GM12878 (cell line): ENCODE measurements at regions not wholly inside any gene's neighbourhood (a gene's known extent, or its start where the extent isn't known, plus 50 kb on each side); places are given as distances from the start of the nearest gene placed in this dataset.

Source experiments
- ATAC-seq: fragments of 200-7000 bp; cut with Tn5 transposase; 3 replicates; pipeline ENCODE4 v1.9.1; 2020; ENCODE audit warnings: mild to moderate bottlenecking, moderate library complexity
- BruUV-seq: library from RNA; stranded (reverse); fragments of 400-500 nt; replicated peaks from 2 replicates; lab custom pipeline; 2021; lab: Mats Ljungman, UMichigan
- CTCF ChIA-PET: fragments of 300-600 bp; sonication (Branson Sonifier 250); formaldehyde crosslinking; extraction: SDS; loops from one replicate; lab custom pipeline; 2021; ENCODE audit warnings: inconsistent platforms; lab: Yijun Ruan, JAX
- POLR2A ChIA-PET: fragments of 350-600 bp; formaldehyde crosslinking; extraction: SDS; loops from one replicate; lab custom pipeline; 2021; ENCODE audit warnings: inconsistent platforms; lab: Charles Lee
- RAD21 ChIA-PET: fragments of 300-600 bp; sonication (Branson Sonifier 250); formaldehyde crosslinking; loops from one replicate; lab custom pipeline; 2023; ENCODE audit warnings: antibody characterized with exemption; ENCODE audit not compliant: unreplicated experiment; lab: Charles Lee
- SMC1A ChIA-PET: fragments of 300-600 bp; sonication (Branson Sonifier 250); formaldehyde crosslinking; loops from one replicate; lab custom pipeline; 2023; ENCODE audit not compliant: unreplicated experiment, uncharacterized antibody; lab: Charles Lee
- DNase-seq: peaks from one replicate; pipeline ENCODE4 v3.0.0-alpha.2; 2011; ENCODE audit warnings: low read depth, low spot score
- FAIRE-seq: peaks from 3 replicates; lab custom pipeline; 2011; peaks lifted over from hg19 to GRCh38; lab: Jason Lieb, UNC
- H2AFZ ChIP-seq: 2 replicates; pipeline ENCODE4 v1.6.0; 2011; ENCODE audit warnings: low read depth, low read length, control low read depth; ENCODE audit not compliant: control insufficient read depth
- H3K27ac ChIP-seq: 2 replicates; pipeline ENCODE4 v1.5.1; 2011; ENCODE audit warnings: control low read depth; ENCODE audit not compliant: control insufficient read depth, insufficient read depth
- H3K27me3 ChIP-seq, 2 experiments: replicated peaks in 1 of 2; 2 replicates each; pipeline versions ENCODE4 v1.6.0 to v1.6.1; 2011; ENCODE audit warnings: low read length in 1 of 2; ENCODE audit not compliant: control insufficient read depth in 2 of 2, insufficient read depth in 2 of 2
- H3K36me3 ChIP-seq, 2 experiments: 2 replicates each; pipeline ENCODE4 v1.5.1; 2011; ENCODE audit warnings: low read length in 1 of 2; ENCODE audit not compliant: control insufficient read depth in 2 of 2, insufficient read depth in 2 of 2
- H3K4me1 ChIP-seq: 2 replicates; pipeline ENCODE4 v1.6.1; 2011; ENCODE audit warnings: mild to moderate bottlenecking, low read length, moderate library complexity, mixed read lengths; ENCODE audit not compliant: control insufficient read depth, insufficient read depth
- H3K4me2 ChIP-seq: 2 replicates; pipeline ENCODE4 v1.6.0; 2011; ENCODE audit warnings: control low read depth; ENCODE audit not compliant: control insufficient read depth, insufficient read depth
- H3K4me3 ChIP-seq: fragments of 200-600 bp; sonication (generic); 2 replicates; pipeline ENCODE4 v1.5.1; 2016
- H3K79me2 ChIP-seq: 2 replicates; pipeline ENCODE4 v1.6.0; 2011; ENCODE audit warnings: low read length; ENCODE audit not compliant: control insufficient read depth, insufficient read depth
- H3K9ac ChIP-seq: 2 replicates; pipeline ENCODE4 v1.8.0; 2011; ENCODE audit warnings: low read length, control low read depth, mixed read lengths; ENCODE audit not compliant: control insufficient read depth, insufficient read depth
- H3K9me3 ChIP-seq: replicated peaks from 3 replicates; pipeline ENCODE4 v1.5.1; 2011; ENCODE audit warnings: mild to moderate bottlenecking, low read length; ENCODE audit not compliant: control insufficient read depth, insufficient read depth
- H4K20me1 ChIP-seq: 2 replicates; pipeline ENCODE4 v1.6.0; 2011; ENCODE audit not compliant: control insufficient read depth, insufficient read depth
- CHD4 ChIP-seq: fragments of 200-600 bp; sonication (generic); IDR thresholded peaks from 2 replicates; pipeline ENCODE4 v1.6.1; 2016; ENCODE audit warnings: mild to moderate bottlenecking
- DPF2 ChIP-seq: fragments of 450-650 bp; IDR thresholded peaks from 2 replicates; pipeline ENCODE4 v1.6.1; 2017; ENCODE audit warnings: mild to moderate bottlenecking
- JUNB ChIP-seq: IDR thresholded peaks from 2 replicates; pipeline ENCODE4 v1.6.1; 2016; ENCODE audit warnings: antibody characterized with exemption, mild to moderate bottlenecking
- PAX5 ChIP-seq: IDR thresholded peaks from 2 replicates; pipeline ENCODE4 v1.6.1; 2011; ENCODE audit warnings: low read depth, low read length, borderline replicate concordance
- RCOR1 ChIP-seq: conservative IDR thresholded peaks from 2 replicates; pipeline ENCODE4 v1.6.1; 2012; ENCODE audit warnings: low read depth, low read length, improper control_type of control experiment
- SMAD1 ChIP-seq: fragments of 450-650 bp; IDR thresholded peaks from 2 replicates; pipeline ENCODE4 v1.6.1; 2018; ENCODE audit warnings: mild to moderate bottlenecking, low read depth; ENCODE audit not compliant: partially characterized antibody
- SREBF1 ChIP-seq: IDR thresholded peaks from 2 replicates; pipeline ENCODE4 v1.6.1; 2012; ENCODE audit warnings: mild to moderate bottlenecking, low read length
- TBL1XR1 ChIP-seq: IDR thresholded peaks from 2 replicates; pipeline ENCODE4 v1.6.1; 2012; ENCODE audit warnings: low read depth, low read length, improper control_type of control experiment
- TCF3 ChIP-seq: IDR thresholded peaks from 2 replicates; pipeline ENCODE4 v1.6.1; 2012; ENCODE audit warnings: low read depth, mild to moderate bottlenecking, low read length, borderline replicate concordance; ENCODE audit not compliant: insufficient read depth
- TCF7 ChIP-seq: IDR thresholded peaks from 2 replicates; pipeline ENCODE4 v1.6.1; 2014; ENCODE audit warnings: antibody characterized with exemption, borderline replicate concordance
- WGBS: methylation state at CpG from one replicate; pipeline ENCODE4 v1.1.6; 2016; ENCODE audit warnings: low lambda C conversion rate; ENCODE audit not compliant: insufficient replicate concordance, insufficient coverage; ENCODE audit errors: missing lambda C conversion rate; 5-methylcytosine and 5-hydroxymethylcytosine counted together
- in situ Hi-C: fragments of 300-500 bp; cut with MboI; formaldehyde crosslinking; loops from 9 replicates; pipeline ENCODE4 v1.14.3; 2018; ENCODE audit warnings: mixed read lengths
- intact Hi-C: fragments of 100-400 bp; cut with micrococcal nuclease; formaldehyde crosslinking; loops from one replicate; pipeline ENCODE4 v1.14.2; 2022; ENCODE audit not compliant: unreplicated experiment
- TF ChIP-seq, protein P1 (sequence below): fragments of 450-650 bp; IDR thresholded peaks from 2 replicates; pipeline ENCODE4 v1.6.1; 2017; ENCODE audit warnings: mild to moderate bottlenecking, low read depth, inconsistent platforms; ENCODE audit not compliant: poor library complexity, severe bottlenecking
- TF ChIP-seq, protein P2 (sequence below): fragments of 450-650 bp; IDR thresholded peaks from 2 replicates; pipeline ENCODE4 v1.6.1; 2016; ENCODE audit warnings: mild to moderate bottlenecking, moderate library complexity, borderline replicate concordance
- TF ChIP-seq, protein P3 (sequence below): IDR thresholded peaks from 2 replicates; pipeline ENCODE4 v1.6.1; 2011; ENCODE audit warnings: low read depth, mild to moderate bottlenecking, low read length, moderate library complexity, borderline replicate concordance; ENCODE audit errors: extremely low read depth
- TF ChIP-seq, protein P4 (sequence below): IDR thresholded peaks from 2 replicates; pipeline ENCODE4 v1.6.1; 2011; ENCODE audit warnings: low read depth, low read length, improper control_type of control experiment, borderline replicate concordance
- TF ChIP-seq, protein P5 (sequence below): fragments of 150-350 bp; IDR thresholded peaks from 2 replicates; pipeline ENCODE4 v1.6.1; 2016; ENCODE audit warnings: low read depth, low read length

DNA sequence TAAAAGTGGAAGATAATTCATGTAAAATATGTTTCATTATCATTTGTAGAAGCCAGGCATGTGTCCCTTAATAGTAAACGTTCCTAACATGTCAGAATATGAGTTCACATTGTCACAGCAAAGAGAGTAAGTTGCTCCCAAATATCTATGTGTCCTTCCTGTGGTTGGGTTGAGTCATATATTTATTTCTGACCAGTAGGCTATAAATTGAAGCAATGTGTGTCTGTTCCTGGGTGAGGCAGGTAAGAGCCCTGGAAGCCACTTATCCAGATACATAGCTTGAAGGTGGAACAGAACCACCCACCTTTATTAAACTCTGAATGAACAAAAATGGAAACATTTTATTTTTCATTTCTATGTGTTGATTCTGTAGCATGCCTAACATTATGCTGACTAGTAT, 2251.6 kb downstream of the NCAM2 start:
- FAIRE-seq (no peak), DNase-seq (no peak), ATAC-seq (no peak)
- Histone ChIP-seq H3K4me1 (no peaks in the 10 kb centered on the region), H3K27me3 (no peaks in the 10 kb centered on the region), H3K9me3 (no peaks in the 10 kb centered on the region), H3K27ac (no peak overlapping the region), H3K9ac (no peak overlapping the region), H3K79me2 (no peaks in the 10 kb centered on the region), H4K20me1 (no peaks in the 10 kb centered on the region), H3K4me2 (no peak overlapping the region), H3K36me3 (no peaks in the 10 kb centered on the region), H2AFZ (no peak overlapping the region), H3K4me3 (no peak overlapping the region)
- CTCF ChIA-PET: no interaction called here
- in situ Hi-C loops: no loop called here
- intact Hi-C loops: no loop called here
- RAD21 ChIA-PET: no interaction called here
- SMC1A ChIA-PET: no interaction called here
- BruUV-seq: no TSS peak
- POLR2A ChIA-PET: no interaction called here
- WGBS: 0% methylated on average over 1 of the region's 1 CpG
- TF ChIP-seq SREBF1 (no peak), JUNB (no peak), DPF2 (no peak), RCOR1 (no peak), TCF3 (no peak), TBL1XR1 (no peak), PAX5 (no peak), CHD4 (no peak), SMAD1 (no peak), TCF7 (no peak)
- TF ChIP-seq, protein P1, sequence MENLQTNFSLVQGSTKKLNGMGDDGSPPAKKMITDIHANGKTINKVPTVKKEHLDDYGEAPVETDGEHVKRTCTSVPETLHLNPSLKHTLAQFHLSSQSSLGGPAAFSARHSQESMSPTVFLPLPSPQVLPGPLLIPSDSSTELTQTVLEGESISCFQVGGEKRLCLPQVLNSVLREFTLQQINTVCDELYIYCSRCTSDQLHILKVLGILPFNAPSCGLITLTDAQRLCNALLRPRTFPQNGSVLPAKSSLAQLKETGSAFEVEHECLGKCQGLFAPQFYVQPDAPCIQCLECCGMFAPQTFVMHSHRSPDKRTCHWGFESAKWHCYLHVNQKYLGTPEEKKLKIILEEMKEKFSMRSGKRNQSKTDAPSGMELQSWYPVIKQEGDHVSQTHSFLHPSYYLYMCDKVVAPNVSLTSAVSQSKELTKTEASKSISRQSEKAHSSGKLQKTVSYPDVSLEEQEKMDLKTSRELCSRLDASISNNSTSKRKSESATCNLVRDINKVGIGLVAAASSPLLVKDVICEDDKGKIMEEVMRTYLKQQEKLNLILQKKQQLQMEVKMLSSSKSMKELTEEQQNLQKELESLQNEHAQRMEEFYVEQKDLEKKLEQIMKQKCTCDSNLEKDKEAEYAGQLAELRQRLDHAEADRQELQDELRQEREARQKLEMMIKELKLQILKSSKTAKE: no peak
- TF ChIP-seq, protein P2, sequence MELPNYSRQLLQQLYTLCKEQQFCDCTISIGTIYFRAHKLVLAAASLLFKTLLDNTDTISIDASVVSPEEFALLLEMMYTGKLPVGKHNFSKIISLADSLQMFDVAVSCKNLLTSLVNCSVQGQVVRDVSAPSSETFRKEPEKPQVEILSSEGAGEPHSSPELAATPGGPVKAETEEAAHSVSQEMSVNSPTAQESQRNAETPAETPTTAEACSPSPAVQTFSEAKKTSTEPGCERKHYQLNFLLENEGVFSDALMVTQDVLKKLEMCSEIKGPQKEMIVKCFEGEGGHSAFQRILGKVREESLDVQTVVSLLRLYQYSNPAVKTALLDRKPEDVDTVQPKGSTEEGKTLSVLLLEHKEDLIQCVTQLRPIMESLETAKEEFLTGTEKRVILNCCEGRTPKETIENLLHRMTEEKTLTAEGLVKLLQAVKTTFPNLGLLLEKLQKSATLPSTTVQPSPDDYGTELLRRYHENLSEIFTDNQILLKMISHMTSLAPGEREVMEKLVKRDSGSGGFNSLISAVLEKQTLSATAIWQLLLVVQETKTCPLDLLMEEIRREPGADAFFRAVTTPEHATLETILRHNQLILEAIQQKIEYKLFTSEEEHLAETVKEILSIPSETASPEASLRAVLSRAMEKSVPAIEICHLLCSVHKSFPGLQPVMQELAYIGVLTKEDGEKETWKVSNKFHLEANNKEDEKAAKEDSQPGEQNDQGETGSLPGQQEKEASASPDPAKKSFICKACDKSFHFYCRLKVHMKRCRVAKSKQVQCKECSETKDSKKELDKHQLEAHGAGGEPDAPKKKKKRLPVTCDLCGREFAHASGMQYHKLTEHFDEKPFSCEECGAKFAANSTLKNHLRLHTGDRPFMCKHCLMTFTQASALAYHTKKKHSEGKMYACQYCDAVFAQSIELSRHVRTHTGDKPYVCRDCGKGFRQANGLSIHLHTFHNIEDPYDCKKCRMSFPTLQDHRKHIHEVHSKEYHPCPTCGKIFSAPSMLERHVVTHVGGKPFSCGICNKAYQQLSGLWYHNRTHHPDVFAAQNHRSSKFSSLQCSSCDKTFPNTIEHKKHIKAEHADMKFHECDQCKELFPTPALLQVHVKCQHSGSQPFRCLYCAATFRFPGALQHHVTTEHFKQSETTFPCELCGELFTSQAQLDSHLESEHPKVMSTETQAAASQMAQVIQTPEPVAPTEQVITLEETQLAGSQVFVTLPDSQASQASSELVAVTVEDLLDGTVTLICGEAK: no peak
- TF ChIP-seq, protein P3, sequence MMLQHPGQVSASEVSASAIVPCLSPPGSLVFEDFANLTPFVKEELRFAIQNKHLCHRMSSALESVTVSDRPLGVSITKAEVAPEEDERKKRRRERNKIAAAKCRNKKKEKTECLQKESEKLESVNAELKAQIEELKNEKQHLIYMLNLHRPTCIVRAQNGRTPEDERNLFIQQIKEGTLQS: no peak
- TF ChIP-seq, protein P4, sequence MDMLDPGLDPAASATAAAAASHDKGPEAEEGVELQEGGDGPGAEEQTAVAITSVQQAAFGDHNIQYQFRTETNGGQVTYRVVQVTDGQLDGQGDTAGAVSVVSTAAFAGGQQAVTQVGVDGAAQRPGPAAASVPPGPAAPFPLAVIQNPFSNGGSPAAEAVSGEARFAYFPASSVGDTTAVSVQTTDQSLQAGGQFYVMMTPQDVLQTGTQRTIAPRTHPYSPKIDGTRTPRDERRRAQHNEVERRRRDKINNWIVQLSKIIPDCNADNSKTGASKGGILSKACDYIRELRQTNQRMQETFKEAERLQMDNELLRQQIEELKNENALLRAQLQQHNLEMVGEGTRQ: no peak
- TF ChIP-seq, protein P5, sequence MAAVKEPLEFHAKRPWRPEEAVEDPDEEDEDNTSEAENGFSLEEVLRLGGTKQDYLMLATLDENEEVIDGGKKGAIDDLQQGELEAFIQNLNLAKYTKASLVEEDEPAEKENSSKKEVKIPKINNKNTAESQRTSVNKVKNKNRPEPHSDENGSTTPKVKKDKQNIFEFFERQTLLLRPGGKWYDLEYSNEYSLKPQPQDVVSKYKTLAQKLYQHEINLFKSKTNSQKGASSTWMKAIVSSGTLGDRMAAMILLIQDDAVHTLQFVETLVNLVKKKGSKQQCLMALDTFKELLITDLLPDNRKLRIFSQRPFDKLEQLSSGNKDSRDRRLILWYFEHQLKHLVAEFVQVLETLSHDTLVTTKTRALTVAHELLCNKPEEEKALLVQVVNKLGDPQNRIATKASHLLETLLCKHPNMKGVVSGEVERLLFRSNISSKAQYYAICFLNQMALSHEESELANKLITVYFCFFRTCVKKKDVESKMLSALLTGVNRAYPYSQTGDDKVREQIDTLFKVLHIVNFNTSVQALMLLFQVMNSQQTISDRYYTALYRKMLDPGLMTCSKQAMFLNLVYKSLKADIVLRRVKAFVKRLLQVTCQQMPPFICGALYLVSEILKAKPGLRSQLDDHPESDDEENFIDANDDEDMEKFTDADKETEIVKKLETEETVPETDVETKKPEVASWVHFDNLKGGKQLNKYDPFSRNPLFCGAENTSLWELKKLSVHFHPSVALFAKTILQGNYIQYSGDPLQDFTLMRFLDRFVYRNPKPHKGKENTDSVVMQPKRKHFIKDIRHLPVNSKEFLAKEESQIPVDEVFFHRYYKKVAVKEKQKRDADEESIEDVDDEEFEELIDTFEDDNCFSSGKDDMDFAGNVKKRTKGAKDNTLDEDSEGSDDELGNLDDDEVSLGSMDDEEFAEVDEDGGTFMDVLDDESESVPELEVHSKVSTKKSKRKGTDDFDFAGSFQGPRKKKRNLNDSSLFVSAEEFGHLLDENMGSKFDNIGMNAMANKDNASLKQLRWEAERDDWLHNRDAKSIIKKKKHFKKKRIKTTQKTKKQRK: no peak
